ENCODE measurements at regions not wholly inside any gene's neighbourhood (a gene's known extent, or its start where the extent isn't known, plus 50 kb on each side); places are given as distances from the start of the nearest gene placed in this dataset.
A peak's percentile ranks its signal among the peaks of the same experiment; 100 is the strongest.

DNA sequence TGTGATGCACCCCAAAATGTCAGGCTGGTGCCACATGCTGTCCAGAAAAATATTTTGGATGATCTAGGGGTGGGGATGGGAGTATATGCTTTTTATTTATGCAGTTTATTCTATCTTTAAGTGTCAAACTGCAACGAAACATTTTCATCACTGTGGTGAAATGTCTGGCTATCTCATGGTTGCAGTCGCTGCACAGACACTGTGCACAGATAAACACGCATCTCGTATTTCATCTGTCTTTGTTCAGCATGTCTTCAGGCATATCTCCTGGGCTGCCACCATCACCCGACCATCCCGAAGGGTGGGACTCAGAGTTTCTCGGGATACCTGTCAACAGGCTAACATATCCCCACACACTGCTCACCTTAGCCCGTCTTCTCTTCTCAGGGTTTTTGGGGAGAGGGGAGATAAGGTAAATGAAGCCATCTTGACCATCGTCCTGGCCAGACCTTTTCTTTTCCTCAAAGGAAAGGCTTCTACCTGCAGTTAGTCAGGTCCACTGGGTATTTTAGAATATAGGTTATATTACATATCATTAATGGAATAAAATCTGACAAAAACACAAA, 80.7 kb upstream of the NABP1 start:
- Histone ChIP-seq H2BK120ac (ENCODE audit: insufficient read depth, low read length, poor library complexity) (no peak overlapping the region), H3K4ac (ENCODE audit: low read depth, low read length) (no peak overlapping the region), H3K23ac (ENCODE audit: low read length) (no peak overlapping the region), H3K4me2 (ENCODE audit: low read length) (no peak overlapping the region), H4K8ac (ENCODE audit: low read depth, low read length) (no peak overlapping the region), H3K4me3 (ENCODE audit: low read depth, low read length) (no peak overlapping the region), H2BK5ac (ENCODE audit: low read depth, low read length, poor library complexity) (no peak overlapping the region), H2AK5ac (ENCODE audit: low read length) (no peak overlapping the region), H3K36me3 (ENCODE audit: control insufficient read depth in 1 of 2, insufficient read depth in 2 of 2, low read length in 2 of 2) (no peaks in the 10 kb centered on the region), H3K9me3 (ENCODE audit: insufficient read depth, low read depth, low read length) (peaks cover 2% of the 10 kb centered on the region), H3K27ac (ENCODE audit: low read depth, low read length) (no peak overlapping the region), H3K18ac (ENCODE audit: low read length) (no peak overlapping the region), H3K4me1 (ENCODE audit: control insufficient read depth in 1 of 2, insufficient read depth in 2 of 2, low read length in 2 of 2) (peaks cover 4 to 7% of the 10 kb centered on the region in 2 experiments), H3K79me2 (ENCODE audit: control insufficient read depth, insufficient read depth, low read length, poor library complexity) (no peaks in the 10 kb centered on the region), H3K14ac (ENCODE audit: low read length) (no peak overlapping the region), H2AFZ (ENCODE audit: insufficient read depth, low read length, poor library complexity) (no peak overlapping the region), H3K79me1 (ENCODE audit: low read length) (peaks cover 3% of the 10 kb centered on the region), H4K91ac (ENCODE audit: low read depth, low read length) (no peak overlapping the region), H2BK12ac (ENCODE audit: low read length) (no peak overlapping the region), H3K9ac (ENCODE audit: low read length) (no peak overlapping the region), H4K12ac (ENCODE audit: low read depth, low read length) (no peak overlapping the region), H3K27me3 (ENCODE audit: insufficient read depth, low read length) (no peaks in the 10 kb centered on the region)
- WGBS (ENCODE audit: extremely low coverage, insufficient coverage, insufficient read length), result no CpG with 5 or more reads among the region's 9 CpGs
- no peak for DNase-seq

DNA sequence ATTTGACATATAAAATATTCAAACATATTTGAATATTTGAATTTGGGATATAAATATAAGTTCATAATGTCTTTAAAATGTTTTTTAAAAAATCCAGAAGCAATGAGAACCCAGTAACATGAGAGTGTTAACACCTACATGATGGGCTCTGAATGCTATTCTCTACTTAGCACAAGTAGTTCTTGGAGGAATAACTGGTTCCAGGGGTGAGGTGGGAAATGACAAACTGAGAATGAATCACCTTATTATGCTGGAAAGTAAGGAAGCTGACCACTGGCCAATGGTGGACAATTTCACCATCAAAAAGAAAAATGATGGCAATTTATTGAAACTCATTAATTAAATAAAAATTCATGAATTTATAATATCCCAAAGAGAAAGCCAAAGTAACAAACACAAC, 79.6 kb upstream of the NABP1 start:
- Histone ChIP-seq H3K27me3 (ENCODE audit: insufficient read depth, low read length) (no peaks in the 10 kb centered on the region), H3K4me3 (ENCODE audit: low read depth, low read length) (no peak overlapping the region), H3K79me2 (ENCODE audit: control insufficient read depth, insufficient read depth, low read length, poor library complexity) (no peaks in the 10 kb centered on the region), H3K9me3 (ENCODE audit: insufficient read depth, low read depth, low read length) (peaks cover 2% of the 10 kb centered on the region), H2BK120ac (ENCODE audit: insufficient read depth, low read length, poor library complexity) (no peak overlapping the region), H2AK5ac (ENCODE audit: low read length) (no peak overlapping the region), H2AFZ (ENCODE audit: insufficient read depth, low read length, poor library complexity) (no peak overlapping the region), H3K79me1 (ENCODE audit: low read length) (peaks cover 3% of the 10 kb centered on the region), H3K4me1 (ENCODE audit: control insufficient read depth in 1 of 2, insufficient read depth in 2 of 2, low read length in 2 of 2) (peaks cover 4 to 7% of the 10 kb centered on the region in 2 experiments), H3K4ac (ENCODE audit: low read depth, low read length) (no peak overlapping the region), H3K23ac (ENCODE audit: low read length) (no peak overlapping the region), H4K12ac (ENCODE audit: low read depth, low read length) (no peak overlapping the region), H2BK12ac (ENCODE audit: low read length) (no peak overlapping the region), H3K14ac (ENCODE audit: low read length) (no peak overlapping the region), H4K8ac (ENCODE audit: low read depth, low read length) (no peak overlapping the region), H3K27ac (ENCODE audit: low read depth, low read length) (no peak overlapping the region), H3K4me2 (ENCODE audit: low read length) (no peak overlapping the region), H4K91ac (ENCODE audit: low read depth, low read length) (no peak overlapping the region), H3K36me3 (ENCODE audit: control insufficient read depth in 1 of 2, insufficient read depth in 2 of 2, low read length in 2 of 2) (no peaks in the 10 kb centered on the region), H3K9ac (ENCODE audit: low read length) (no peak overlapping the region), H2BK5ac (ENCODE audit: low read depth, low read length, poor library complexity) (no peak overlapping the region), H3K18ac (ENCODE audit: low read length) (no peak overlapping the region)
- no peak for DNase-seq

DNA sequence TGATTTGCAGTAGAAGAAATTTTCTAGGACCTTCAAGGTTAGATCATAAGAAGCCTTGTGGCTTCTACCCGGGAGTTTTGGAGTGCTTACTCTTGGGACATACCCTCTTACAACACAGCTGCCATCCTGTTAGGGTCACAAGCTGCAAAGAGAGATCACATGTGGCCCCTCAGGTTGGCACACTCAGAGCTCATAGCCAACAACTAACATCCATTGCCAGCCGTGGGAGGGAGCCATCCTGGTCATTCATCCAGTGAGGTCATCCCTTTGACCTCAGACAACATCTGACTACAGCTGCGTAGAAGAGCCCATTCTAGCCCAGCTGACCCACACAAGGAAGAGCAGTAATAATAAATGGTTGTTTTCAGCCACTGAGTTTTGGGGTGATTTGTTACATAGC, 76.9 kb upstream of the NABP1 start:
- no peak overlapping the region for H4K12ac ChIP-seq (ENCODE audit: low read depth, low read length)
- no CpG with 5 or more reads among the region's 3 CpGs for WGBS (ENCODE audit: extremely low coverage, insufficient coverage, insufficient read length)
- no peak overlapping the region for H4K8ac ChIP-seq (ENCODE audit: low read depth, low read length)
- H2BK5ac ChIP-seq (ENCODE audit: low read depth, low read length, poor library complexity), result no peak overlapping the region
- DNase-seq, result peak in 1 of 2 donors; percentile 29
- H3K9me3 ChIP-seq (ENCODE audit: insufficient read depth, low read depth, low read length), result peaks cover 2% of the 10 kb centered on the region
- H3K27me3 ChIP-seq (ENCODE audit: insufficient read depth, low read length), result no peaks in the 10 kb centered on the region
- no peak overlapping the region for H3K18ac ChIP-seq (ENCODE audit: low read length)
- peaks cover 0 to 4% of the 10 kb centered on the region in 2 experiments for H3K4me1 ChIP-seq (ENCODE audit: control insufficient read depth in 1 of 2, insufficient read depth in 2 of 2, low read length in 2 of 2)
- H3K4me2 ChIP-seq (ENCODE audit: low read length), result no peak overlapping the region
- no peaks in the 10 kb centered on the region for H3K36me3 ChIP-seq (ENCODE audit: control insufficient read depth in 1 of 2, insufficient read depth in 2 of 2, low read length in 2 of 2)
- H3K14ac ChIP-seq (ENCODE audit: low read length), result no peak overlapping the region
- no peak overlapping the region for H4K91ac ChIP-seq (ENCODE audit: low read depth, low read length)
- H3K27ac ChIP-seq (ENCODE audit: low read depth, low read length), result no peak overlapping the region
- H3K9ac ChIP-seq (ENCODE audit: low read length), result no peak overlapping the region
- no peaks in the 10 kb centered on the region for H3K79me1 ChIP-seq (ENCODE audit: low read length)
- H3K4ac ChIP-seq (ENCODE audit: low read depth, low read length), result no peak overlapping the region
- no peak overlapping the region for H2BK120ac ChIP-seq (ENCODE audit: insufficient read depth, low read length, poor library complexity)
- H3K79me2 ChIP-seq (ENCODE audit: control insufficient read depth, insufficient read depth, low read length, poor library complexity), result no peaks in the 10 kb centered on the region
- H2AFZ ChIP-seq (ENCODE audit: insufficient read depth, low read length, poor library complexity), result no peak overlapping the region
- no peak overlapping the region for H3K4me3 ChIP-seq (ENCODE audit: low read depth, low read length)
- peak overlapping the region; percentile 1 for H2BK12ac ChIP-seq (ENCODE audit: low read length)
- H3K23ac ChIP-seq (ENCODE audit: low read length), result no peak overlapping the region
- no peak overlapping the region for H2AK5ac ChIP-seq (ENCODE audit: low read length)

DNA sequence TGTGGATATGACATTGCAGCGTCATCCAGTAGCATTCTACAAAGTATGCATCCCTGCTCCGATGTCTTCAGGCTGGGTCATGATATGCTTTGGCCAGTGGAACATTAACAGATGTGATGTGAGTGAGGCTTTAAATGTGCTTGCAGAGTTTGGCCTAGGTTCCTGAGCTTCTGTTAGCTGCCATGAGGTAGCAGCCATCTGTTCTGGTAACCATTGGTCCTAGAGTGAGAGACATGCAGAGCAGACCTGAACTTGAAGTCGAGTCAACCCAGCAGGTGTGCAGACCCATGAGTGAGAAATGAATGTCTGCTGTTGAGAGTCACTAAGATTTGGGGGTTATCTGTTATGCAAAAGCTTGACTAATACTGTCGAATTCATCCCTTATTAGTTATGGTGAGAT, 73.8 kb upstream of the NABP1 start:
- Histone ChIP-seq H4K91ac (ENCODE audit: low read depth, low read length) (no peak overlapping the region), H4K12ac (ENCODE audit: low read depth, low read length) (no peak overlapping the region), H3K9ac (ENCODE audit: low read length) (no peak overlapping the region), H3K4me1 (ENCODE audit: control insufficient read depth in 1 of 2, insufficient read depth in 2 of 2, low read length in 2 of 2) (peaks cover 0 to 4% of the 10 kb centered on the region in 2 experiments), H3K79me2 (ENCODE audit: control insufficient read depth, insufficient read depth, low read length, poor library complexity) (no peaks in the 10 kb centered on the region), H3K18ac (ENCODE audit: low read length) (no peak overlapping the region), H3K27me3 (ENCODE audit: insufficient read depth, low read length) (no peaks in the 10 kb centered on the region), H3K36me3 (ENCODE audit: control insufficient read depth in 1 of 2, insufficient read depth in 2 of 2, low read length in 2 of 2) (no peaks in the 10 kb centered on the region), H3K79me1 (ENCODE audit: low read length) (peaks cover 3% of the 10 kb centered on the region), H3K4me3 (ENCODE audit: low read depth, low read length) (no peak overlapping the region), H2BK5ac (ENCODE audit: low read depth, low read length, poor library complexity) (no peak overlapping the region), H3K23ac (ENCODE audit: low read length) (no peak overlapping the region), H3K4me2 (ENCODE audit: low read length) (no peak overlapping the region), H2AK5ac (ENCODE audit: low read length) (no peak overlapping the region), H3K9me3 (ENCODE audit: insufficient read depth, low read depth, low read length) (no peaks in the 10 kb centered on the region), H2AFZ (ENCODE audit: insufficient read depth, low read length, poor library complexity) (no peak overlapping the region), H2BK12ac (ENCODE audit: low read length) (no peak overlapping the region), H2BK120ac (ENCODE audit: insufficient read depth, low read length, poor library complexity) (no peak overlapping the region), H3K14ac (ENCODE audit: low read length) (no peak overlapping the region), H3K4ac (ENCODE audit: low read depth, low read length) (no peak overlapping the region), H4K8ac (ENCODE audit: low read depth, low read length) (no peak overlapping the region), H3K27ac (ENCODE audit: low read depth, low read length) (no peak overlapping the region)
- no peak for DNase-seq
- no CpG with 5 or more reads among the region's 4 CpGs for WGBS (ENCODE audit: extremely low coverage, insufficient coverage, insufficient read length)

Measured in trophoblast cell (in vitro differentiated cells and primary cell).